K562 (cell line): ENCODE measurements at regions not wholly inside any gene's neighbourhood (a gene's known extent, or its start where the extent isn't known, plus 50 kb on each side); places are given as distances from the start of the nearest gene placed in this dataset.

Experiments used
- ARID4B ChIP-seq: sonication (generic); formaldehyde crosslinking; IDR thresholded peaks from 2 replicates; pipeline ENCODE4 v1.8.0; 2022; ENCODE audit warnings: mild to moderate bottlenecking, missing genetic modification reagents
- ATF6 ChIP-seq: sonication (generic); formaldehyde crosslinking; IDR thresholded peaks from 2 replicates; pipeline ENCODE4 v1.4.0; 2020; ENCODE audit warnings: mild to moderate bottlenecking, missing genetic modification reagents
- FOS ChIP-seq: IDR thresholded peaks from 3 replicates; pipeline ENCODE4 v1.6.1; 2011; ENCODE audit not compliant: insufficient read length; ENCODE audit errors: extremely low read depth
- HLTF ChIP-seq: fragments of 450-650 bp; IDR thresholded peaks from 2 replicates; pipeline ENCODE4 v1.6.1; 2016
- SETDB1 ChIP-seq: IDR thresholded peaks from one replicate; pipeline ENCODE4 v1.6.1; 2012; ENCODE audit warnings: low read length, control low read depth, inconsistent platforms
- ZBED1 ChIP-seq: IDR thresholded peaks from 2 replicates; pipeline ENCODE4 v1.6.1; 2014
- ZFP36 ChIP-seq: fragments of 150-350 bp; IDR thresholded peaks from 2 replicates; pipeline ENCODE4 v1.6.1; 2018; ENCODE audit warnings: low read length, low read depth; ENCODE audit not compliant: partially characterized antibody
- TF ChIP-seq, protein P1 (sequence below): fragments of 250-450 bp; sonication (Bioruptor Pico); IDR thresholded peaks from 2 replicates; pipeline ENCODE4 v1.4.0; 2020; ENCODE audit warnings: borderline replicate concordance
- TF ChIP-seq, protein P2 (sequence below): sonication (generic); formaldehyde crosslinking; IDR thresholded peaks from 2 replicates; pipeline ENCODE4 v1.8.1; 2023; ENCODE audit warnings: missing genetic modification reagents, mild to moderate bottlenecking, borderline replicate concordance

DNA sequence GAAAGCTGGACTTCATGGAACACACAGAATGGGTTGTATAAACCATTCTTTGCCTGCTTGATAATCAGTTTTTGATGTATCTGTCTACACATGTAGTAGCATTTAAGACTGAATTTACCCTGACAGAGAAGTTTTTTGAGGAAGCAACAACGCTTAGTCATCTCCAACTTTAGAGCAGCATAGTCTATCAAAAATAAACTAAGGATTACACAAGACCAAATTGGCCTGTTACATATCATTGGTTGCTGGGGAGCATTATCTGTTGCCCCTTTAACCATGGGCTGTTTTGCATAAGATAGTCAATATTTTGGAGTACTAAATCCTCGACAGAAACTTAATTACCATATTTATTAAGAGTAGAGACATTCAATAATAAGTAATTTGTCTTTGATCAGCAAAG lies 347.4 kb downstream of the FAM47B start:
- TF ChIP-seq HLTF = no peak
- no peak for TF ChIP-seq ZFP36
- TF ChIP-seq, protein P1, sequence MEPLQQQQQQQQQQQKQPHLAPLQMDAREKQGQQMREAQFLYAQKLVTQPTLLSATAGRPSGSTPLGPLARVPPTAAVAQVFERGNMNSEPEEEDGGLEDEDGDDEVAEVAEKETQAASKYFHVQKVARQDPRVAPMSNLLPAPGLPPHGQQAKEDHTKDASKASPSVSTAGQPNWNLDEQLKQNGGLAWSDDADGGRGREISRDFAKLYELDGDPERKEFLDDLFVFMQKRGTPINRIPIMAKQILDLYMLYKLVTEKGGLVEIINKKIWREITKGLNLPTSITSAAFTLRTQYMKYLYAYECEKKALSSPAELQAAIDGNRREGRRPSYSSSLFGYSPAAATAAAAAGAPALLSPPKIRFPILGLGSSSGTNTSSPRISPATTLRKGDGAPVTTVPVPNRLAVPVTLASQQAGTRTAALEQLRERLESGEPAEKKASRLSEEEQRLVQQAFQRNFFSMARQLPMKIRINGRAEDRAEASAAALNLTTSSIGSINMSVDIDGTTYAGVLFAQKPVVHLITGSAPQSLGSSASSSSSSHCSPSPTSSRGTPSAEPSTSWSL (CRISPR knock-in tag) = no peak
- TF ChIP-seq ATF6 (CRISPR knock-in tag) = no peak
- no peak for TF ChIP-seq FOS
- TF ChIP-seq ARID4B (CRISPR knock-in tag) = no peak
- no peak for TF ChIP-seq SETDB1
- TF ChIP-seq, protein P2, sequence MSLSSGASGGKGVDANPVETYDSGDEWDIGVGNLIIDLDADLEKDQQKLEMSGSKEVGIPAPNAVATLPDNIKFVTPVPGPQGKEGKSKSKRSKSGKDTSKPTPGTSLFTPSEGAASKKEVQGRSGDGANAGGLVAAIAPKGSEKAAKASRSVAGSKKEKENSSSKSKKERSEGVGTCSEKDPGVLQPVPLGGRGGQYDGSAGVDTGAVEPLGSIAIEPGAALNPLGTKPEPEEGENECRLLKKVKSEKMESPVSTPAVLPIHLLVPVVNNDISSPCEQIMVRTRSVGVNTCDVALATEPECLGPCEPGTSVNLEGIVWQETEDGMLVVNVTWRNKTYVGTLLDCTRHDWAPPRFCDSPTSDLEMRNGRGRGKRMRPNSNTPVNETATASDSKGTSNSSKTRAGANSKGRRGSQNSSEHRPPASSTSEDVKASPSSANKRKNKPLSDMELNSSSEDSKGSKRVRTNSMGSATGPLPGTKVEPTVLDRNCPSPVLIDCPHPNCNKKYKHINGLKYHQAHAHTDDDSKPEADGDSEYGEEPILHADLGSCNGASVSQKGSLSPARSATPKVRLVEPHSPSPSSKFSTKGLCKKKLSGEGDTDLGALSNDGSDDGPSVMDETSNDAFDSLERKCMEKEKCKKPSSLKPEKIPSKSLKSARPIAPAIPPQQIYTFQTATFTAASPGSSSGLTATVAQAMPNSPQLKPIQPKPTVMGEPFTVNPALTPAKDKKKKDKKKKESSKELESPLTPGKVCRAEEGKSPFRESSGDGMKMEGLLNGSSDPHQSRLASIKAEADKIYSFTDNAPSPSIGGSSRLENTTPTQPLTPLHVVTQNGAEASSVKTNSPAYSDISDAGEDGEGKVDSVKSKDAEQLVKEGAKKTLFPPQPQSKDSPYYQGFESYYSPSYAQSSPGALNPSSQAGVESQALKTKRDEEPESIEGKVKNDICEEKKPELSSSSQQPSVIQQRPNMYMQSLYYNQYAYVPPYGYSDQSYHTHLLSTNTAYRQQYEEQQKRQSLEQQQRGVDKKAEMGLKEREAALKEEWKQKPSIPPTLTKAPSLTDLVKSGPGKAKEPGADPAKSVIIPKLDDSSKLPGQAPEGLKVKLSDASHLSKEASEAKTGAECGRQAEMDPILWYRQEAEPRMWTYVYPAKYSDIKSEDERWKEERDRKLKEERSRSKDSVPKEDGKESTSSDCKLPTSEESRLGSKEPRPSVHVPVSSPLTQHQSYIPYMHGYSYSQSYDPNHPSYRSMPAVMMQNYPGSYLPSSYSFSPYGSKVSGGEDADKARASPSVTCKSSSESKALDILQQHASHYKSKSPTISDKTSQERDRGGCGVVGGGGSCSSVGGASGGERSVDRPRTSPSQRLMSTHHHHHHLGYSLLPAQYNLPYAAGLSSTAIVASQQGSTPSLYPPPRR (CRISPR knock-in tag) = no peak
- no peak for TF ChIP-seq ZBED1
